Vagina (tissue), 2 donors: ENCODE measurements at regions not wholly inside any gene's neighbourhood (a gene's known extent, or its start where the extent isn't known, plus 50 kb on each side); places are given as distances from the start of the nearest gene placed in this dataset.
"Not testable (repeated sequence)": the region's sequence is repeated elsewhere in the genome, so short reads cannot be mapped to it uniquely, and the experiment has no call there.

Source experiments
- DNase-seq, 2 donors: peaks; one replicate each; pipeline ENCODE4 v3.0.0-alpha.2; 2017; ENCODE audit errors: extremely low spot score in 2 of 2
- H3K27ac ChIP-seq: fragments of 200-600 bp; sonication (generic); one replicate; pipeline ENCODE4 v1.5.1; 2019
- H3K27me3 ChIP-seq: fragments of 200-600 bp; sonication (generic); one replicate; pipeline ENCODE4 v1.5.1; 2019
- H3K36me3 ChIP-seq, 2 donors: fragments of 200-600 bp; sonication (generic); one replicate each; pipeline ENCODE4 v1.5.1; 2017 to 2019
- H3K4me1 ChIP-seq: fragments of 200-600 bp; sonication (generic); one replicate; pipeline ENCODE4 v1.5.1; 2019
- H3K4me3 ChIP-seq, 2 donors: fragments of 200-600 bp; sonication (generic); 1 replicate in 1 of 2; 2 replicates in 1 of 2; pipeline ENCODE4 v1.5.1; 2016 to 2019
- H3K9me3 ChIP-seq: fragments of 200-600 bp; sonication (generic); one replicate; pipeline ENCODE4 v1.5.1; 2019
- POLR2A ChIP-seq, 2 donors: fragments of 450-650 bp; IDR thresholded peaks; one replicate each; pipeline ENCODE4 v1.6.1; 2017; ENCODE audit warnings: antibody characterized with exemption in 2 of 2, mild to moderate bottlenecking in 2 of 2, moderate library complexity in 2 of 2
- POLR2AphosphoS5 ChIP-seq, 2 donors: sonication (generic); formaldehyde crosslinking; IDR thresholded peaks; one replicate each; pipeline ENCODE4 v1.9.0; 2017; ENCODE audit warnings: antibody characterized with exemption in 2 of 2, mild to moderate bottlenecking in 2 of 2, low read depth in 1 of 2; ENCODE audit not compliant: insufficient read depth in 1 of 2
- intact Hi-C: fragments of 100-400 bp; cut with DNase I; formaldehyde crosslinking; loops from one replicate; pipeline ENCODE4 v1.15.1; 2023
- TF ChIP-seq, protein P1 (sequence below), 3 experiments: fragments of 450-650 bp in 2 of 3; fragments of 200-600 bp in 1 of 3; sonication (generic) in 1 of 3; IDR thresholded peaks; one replicate each; pipeline ENCODE4 v1.5.1; 2017 to 2019; ENCODE audit warnings: antibody characterized with exemption in 3 of 3, mild to moderate bottlenecking in 2 of 3, moderate library complexity in 2 of 3

DNA sequence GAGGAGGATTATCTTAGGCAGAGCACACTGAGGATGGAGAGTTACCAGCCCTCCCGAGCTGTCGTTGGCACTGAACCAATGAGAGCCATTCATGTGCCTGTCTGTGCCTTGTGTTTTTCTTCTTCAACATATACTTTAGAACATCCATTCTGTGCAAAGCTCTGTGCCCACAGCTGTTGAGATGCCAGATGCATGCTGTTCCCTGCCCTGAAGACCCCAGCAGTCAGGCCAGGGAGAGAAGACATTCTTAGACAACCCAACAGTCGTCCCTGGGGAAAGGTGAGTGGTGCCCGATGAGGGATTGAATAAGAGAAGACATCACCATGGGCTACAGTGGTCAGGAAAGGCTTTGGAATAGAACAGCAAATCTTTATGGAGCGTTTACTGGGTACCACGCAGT is 114.1 kb downstream of the NRN1 start:
- H3K4me3 ChIP-seq = no peak overlapping the region
- intact Hi-C loops = no loop called here
- TF ChIP-seq POLR2A (IDR thresholded peaks at IDR 0.05) = no peak
- TF ChIP-seq POLR2AphosphoS5 (IDR thresholded peaks at IDR 0.05; ENCODE audit: insufficient read depth in 1 of 2, low read depth in 1 of 2) = no peak
- TF ChIP-seq, protein P1, sequence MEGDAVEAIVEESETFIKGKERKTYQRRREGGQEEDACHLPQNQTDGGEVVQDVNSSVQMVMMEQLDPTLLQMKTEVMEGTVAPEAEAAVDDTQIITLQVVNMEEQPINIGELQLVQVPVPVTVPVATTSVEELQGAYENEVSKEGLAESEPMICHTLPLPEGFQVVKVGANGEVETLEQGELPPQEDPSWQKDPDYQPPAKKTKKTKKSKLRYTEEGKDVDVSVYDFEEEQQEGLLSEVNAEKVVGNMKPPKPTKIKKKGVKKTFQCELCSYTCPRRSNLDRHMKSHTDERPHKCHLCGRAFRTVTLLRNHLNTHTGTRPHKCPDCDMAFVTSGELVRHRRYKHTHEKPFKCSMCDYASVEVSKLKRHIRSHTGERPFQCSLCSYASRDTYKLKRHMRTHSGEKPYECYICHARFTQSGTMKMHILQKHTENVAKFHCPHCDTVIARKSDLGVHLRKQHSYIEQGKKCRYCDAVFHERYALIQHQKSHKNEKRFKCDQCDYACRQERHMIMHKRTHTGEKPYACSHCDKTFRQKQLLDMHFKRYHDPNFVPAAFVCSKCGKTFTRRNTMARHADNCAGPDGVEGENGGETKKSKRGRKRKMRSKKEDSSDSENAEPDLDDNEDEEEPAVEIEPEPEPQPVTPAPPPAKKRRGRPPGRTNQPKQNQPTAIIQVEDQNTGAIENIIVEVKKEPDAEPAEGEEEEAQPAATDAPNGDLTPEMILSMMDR (IDR thresholded peaks at IDR 0.05) = no peak
- no peaks in the 10 kb centered on the region for H3K4me1 ChIP-seq
- H3K36me3 ChIP-seq = no peaks in the 10 kb centered on the region
- no peaks in the 10 kb centered on the region for H3K27me3 ChIP-seq
- H3K27ac ChIP-seq = no peak overlapping the region
- peak in 1 of 2 donors; percentile 65 for DNase-seq
- H3K9me3 ChIP-seq = no peaks in the 10 kb centered on the region

DNA sequence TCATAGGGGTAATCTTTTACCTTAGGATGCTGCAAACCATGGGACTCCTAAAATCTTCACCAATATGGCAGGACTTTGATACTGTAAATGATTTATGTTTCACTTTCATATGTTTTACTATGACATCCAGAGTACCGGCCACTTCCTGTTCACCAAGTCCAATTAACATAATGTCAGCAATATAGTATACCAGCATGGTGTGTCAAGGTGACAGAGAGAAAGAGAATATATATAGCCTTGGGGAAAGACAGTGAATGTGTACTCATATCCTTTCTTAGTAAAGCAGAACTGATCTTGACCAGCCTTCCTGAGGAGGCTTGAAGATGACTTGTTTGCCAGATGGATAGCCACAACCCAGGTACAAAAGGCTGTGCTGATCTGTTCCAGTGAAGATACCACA is 127.9 kb downstream of the NRN1 start:
- no peak overlapping the region for H3K4me3 ChIP-seq
- no peaks in the 10 kb centered on the region for H3K9me3 ChIP-seq
- H3K36me3 ChIP-seq = no peaks in the 10 kb centered on the region
- intact Hi-C loops = no loop called here
- DNase-seq = no peak
- H3K4me1 ChIP-seq = no peaks in the 10 kb centered on the region
- H3K27ac ChIP-seq = no peak overlapping the region
- no peaks in the 10 kb centered on the region for H3K27me3 ChIP-seq
- TF ChIP-seq POLR2A (IDR thresholded peaks at IDR 0.05) = no peak

DNA sequence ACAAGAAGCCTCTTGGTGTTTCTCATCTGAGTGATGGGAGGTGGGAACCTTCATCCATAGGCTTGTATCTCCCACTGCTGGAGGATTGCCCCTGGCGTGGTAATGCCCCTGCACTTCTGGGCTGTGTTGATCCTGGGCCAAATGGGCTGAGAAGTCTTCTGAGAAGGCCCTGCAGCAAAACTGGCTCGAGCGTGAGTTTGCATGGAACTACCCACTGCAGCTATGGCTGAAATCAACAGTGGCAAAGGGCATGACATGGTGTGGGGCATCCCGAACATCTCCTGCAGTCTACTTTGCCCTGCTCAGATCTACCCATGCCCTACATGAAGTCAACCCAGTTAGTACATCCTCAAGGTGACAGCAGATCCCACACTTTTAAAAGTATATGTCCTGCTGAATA is 130.6 kb downstream of the NRN1 start:
- Histone ChIP-seq H3K9me3 (no peaks in the 10 kb centered on the region), H3K4me3 (no peak overlapping the region), H3K4me1 (no peaks in the 10 kb centered on the region), H3K36me3 (no peaks in the 10 kb centered on the region), H3K27me3 (no peaks in the 10 kb centered on the region), H3K27ac (no peak overlapping the region)
- peak in 1 of 2 donors; percentile 64 for DNase-seq
- TF ChIP-seq, protein P1 (IDR thresholded peaks at IDR 0.05) = no peak
- TF ChIP-seq POLR2A (IDR thresholded peaks at IDR 0.05) (no peak), POLR2AphosphoS5 (IDR thresholded peaks at IDR 0.05; ENCODE audit: insufficient read depth in 1 of 2, low read depth in 1 of 2) (no peak)
- intact Hi-C loops = no loop called here

DNA sequence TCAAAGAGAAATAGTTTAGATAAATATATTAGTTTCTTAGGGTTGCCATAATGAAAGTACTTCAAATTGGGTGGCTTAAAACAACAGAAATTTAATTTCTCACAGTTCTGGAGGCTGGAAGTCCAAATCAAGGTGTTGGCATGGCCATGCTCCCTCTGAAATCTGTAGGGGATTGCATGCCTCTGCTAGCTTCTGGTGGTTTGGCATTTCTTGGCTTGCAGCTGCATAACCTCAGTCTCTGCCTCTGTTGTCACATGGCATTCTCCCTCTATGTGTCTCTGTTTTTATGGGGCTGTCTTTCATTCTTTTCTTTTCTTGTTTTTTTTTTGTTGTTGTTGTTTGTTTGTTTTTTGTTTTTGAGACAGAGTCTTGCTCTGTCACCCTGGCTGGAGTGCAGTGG is 132.7 kb downstream of the NRN1 start:
- DNase-seq, H3K27ac ChIP-seq, H3K4me3 ChIP-seq, H3K4me1 ChIP-seq, H3K27me3 ChIP-seq, H3K36me3 ChIP-seq, intact Hi-C loops, H3K9me3 ChIP-seq: not testable (repeated sequence)

DNA sequence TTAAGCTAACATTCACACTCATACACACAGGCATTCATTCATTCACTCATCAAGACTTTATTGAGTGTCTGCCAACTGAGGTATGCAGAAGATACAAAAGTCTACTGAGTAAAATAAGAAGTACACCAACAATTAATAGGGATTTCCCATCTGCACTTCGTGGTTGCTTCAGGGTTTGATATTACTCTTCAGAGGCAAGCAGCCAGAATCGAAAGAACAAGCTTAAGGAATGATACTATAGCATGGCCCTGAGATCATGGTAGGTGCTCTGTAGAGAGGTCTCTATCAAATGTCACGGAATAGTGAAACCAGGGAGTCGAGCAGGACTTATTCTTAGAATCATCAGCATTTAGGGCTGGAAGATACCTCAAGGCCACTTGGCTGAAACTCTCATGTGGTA is 135.4 kb downstream of the NRN1 start:
- no peak overlapping the region for H3K27ac ChIP-seq
- no peaks in the 10 kb centered on the region for H3K9me3 ChIP-seq
- no peaks in the 10 kb centered on the region for H3K27me3 ChIP-seq
- no peaks in the 10 kb centered on the region for H3K36me3 ChIP-seq
- no peaks in the 10 kb centered on the region for H3K4me1 ChIP-seq
- TF ChIP-seq POLR2AphosphoS5 (IDR thresholded peaks at IDR 0.05; ENCODE audit: insufficient read depth in 1 of 2, low read depth in 1 of 2) = no peak
- TF ChIP-seq POLR2A (IDR thresholded peaks at IDR 0.05) = no peak
- TF ChIP-seq, protein P1 (IDR thresholded peaks at IDR 0.05) = no peak
- intact Hi-C loops = no loop called here
- DNase-seq = peak in 1 of 2 donors; percentile 6
- no peak overlapping the region for H3K4me3 ChIP-seq

DNA sequence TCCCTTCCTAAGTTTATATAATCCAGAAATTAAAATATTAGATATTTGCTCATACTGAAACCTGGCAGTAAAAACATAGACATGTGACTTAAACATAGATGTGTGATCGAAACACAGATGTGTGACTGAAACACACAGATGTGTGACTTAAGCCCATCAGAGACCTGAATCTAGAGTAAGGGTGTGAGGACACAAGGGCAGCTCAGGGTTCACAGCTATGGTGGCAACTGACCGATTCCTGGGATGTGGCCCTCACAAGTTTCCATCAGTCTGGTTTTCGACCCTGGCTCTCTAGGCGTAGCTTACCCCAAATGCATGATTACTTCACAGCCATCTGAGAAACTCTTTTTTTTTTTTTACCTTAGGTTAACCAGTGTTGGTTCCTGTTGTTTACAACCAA is 137.0 kb downstream of the NRN1 start:
- Histone ChIP-seq H3K36me3 (no peaks in the 10 kb centered on the region), H3K4me3 (no peak overlapping the region), H3K4me1 (no peaks in the 10 kb centered on the region), H3K27ac (no peak overlapping the region), H3K9me3 (no peaks in the 10 kb centered on the region), H3K27me3 (no peaks in the 10 kb centered on the region)
- intact Hi-C loops = no loop called here
- TF ChIP-seq, protein P1 (IDR thresholded peaks at IDR 0.05) = no peak
- no peak for TF ChIP-seq POLR2A (IDR thresholded peaks at IDR 0.05)
- no peak for TF ChIP-seq POLR2AphosphoS5 (IDR thresholded peaks at IDR 0.05; ENCODE audit: insufficient read depth in 1 of 2, low read depth in 1 of 2)
- DNase-seq = peak in 1 of 2 donors; percentile 27
